SJCRH30 (cell line): ENCODE measurements at regions not wholly inside any gene's neighbourhood (a gene's known extent, or its start where the extent isn't known, plus 50 kb on each side); places are given as distances from the start of the nearest gene placed in this dataset.

Experiments used
- DNase-seq, 2 experiments: peaks; one replicate each; pipeline ENCODE4 v3.0.0-alpha.2; 2015 to 2020
- H3K27ac ChIP-seq: fragments of 250-450 bp; sonication (Bioruptor Pico); 2 replicates; pipeline ENCODE4 v1.5.1; 2020; ENCODE audit warnings: mild to moderate bottlenecking, moderate library complexity
- H3K27me3 ChIP-seq: fragments of 250-450 bp; sonication (Bioruptor Pico); 2 replicates; pipeline ENCODE4 v1.5.1; 2020; ENCODE audit warnings: mild to moderate bottlenecking, moderate library complexity
- H3K36me3 ChIP-seq: fragments of 250-450 bp; sonication (Bioruptor Pico); 2 replicates; pipeline ENCODE4 v1.5.1; 2020; ENCODE audit warnings: mild to moderate bottlenecking, moderate library complexity
- H3K4me1 ChIP-seq: fragments of 250-450 bp; sonication (Bioruptor Pico); 2 replicates; pipeline ENCODE4 v1.5.1; 2020; ENCODE audit warnings: mild to moderate bottlenecking, moderate library complexity
- H3K4me3 ChIP-seq: fragments of 250-450 bp; sonication (Bioruptor Pico); 2 replicates; pipeline ENCODE4 v1.5.1; 2020; ENCODE audit warnings: mild to moderate bottlenecking, moderate library complexity
- H3K9me3 ChIP-seq: fragments of 250-450 bp; sonication (Bioruptor Pico); replicated peaks from 2 replicates; pipeline ENCODE4 v1.5.1; 2020; ENCODE audit warnings: mild to moderate bottlenecking, moderate library complexity

GRCh38 chr10:26381986-26382385 lies 56.2 kb upstream of the APBB1IP start:
- H3K4me1 ChIP-seq = no peaks in the 10 kb centered on the region
- H3K4me3 ChIP-seq = no peak overlapping the region
- no peaks in the 10 kb centered on the region for H3K27me3 ChIP-seq
- H3K9me3 ChIP-seq = no peaks in the 10 kb centered on the region
- no peak for DNase-seq
- H3K27ac ChIP-seq = no peak overlapping the region
- no peaks in the 10 kb centered on the region for H3K36me3 ChIP-seq

- Histone ChIP-seq H3K27ac (no peak overlapping the region), H3K27me3 (no peaks in the 10 kb centered on the region), H3K4me3 (no peak overlapping the region), H3K4me1 (no peaks in the 10 kb centered on the region), H3K36me3 (no peaks in the 10 kb centered on the region), H3K9me3 (no peaks in the 10 kb centered on the region)
- no peak for DNase-seq
Observed at GRCh38 chr10:26384600-26384999, 53.5 kb upstream of the APBB1IP start.

GRCh38 chr10:26385443-26385842 lies 52.7 kb upstream of the APBB1IP start:
- Histone ChIP-seq H3K27ac (no peak overlapping the region), H3K36me3 (no peaks in the 10 kb centered on the region), H3K9me3 (no peaks in the 10 kb centered on the region), H3K4me3 (no peak overlapping the region), H3K4me1 (no peaks in the 10 kb centered on the region), H3K27me3 (no peaks in the 10 kb centered on the region)
- DNase-seq = no peak

- H3K27me3 ChIP-seq = no peaks in the 10 kb centered on the region
- H3K9me3 ChIP-seq = no peaks in the 10 kb centered on the region
- H3K27ac ChIP-seq = no peak overlapping the region
- no peak for DNase-seq
- no peaks in the 10 kb centered on the region for H3K4me1 ChIP-seq
- no peaks in the 10 kb centered on the region for H3K36me3 ChIP-seq
- H3K4me3 ChIP-seq = no peak overlapping the region
Observed at GRCh38 chr10:26386781-26387180, 51.4 kb upstream of the APBB1IP start.
